ENCODE measurements at regions not wholly inside any gene's neighbourhood (a gene's known extent, or its start where the extent isn't known, plus 50 kb on each side); places are given as distances from the start of the nearest gene placed in this dataset.
A peak's percentile ranks its signal among the peaks of the same experiment; 100 is the strongest.

GRCh38 chr4:112897543-112897942 lies 151.9 kb upstream of the ANK2 start:
- Histone ChIP-seq H3K36me3 (no peaks in the 10 kb centered on the region), H3K9me3 (ENCODE audit: low read depth) (no peaks in the 10 kb centered on the region), H3K27ac (no peak overlapping the region), H3K4me1 (ENCODE audit: low read depth) (peaks cover 3% of the 10 kb centered on the region), H3K4me3 (no peak overlapping the region), H3K27me3 (no peaks in the 10 kb centered on the region)
- DNase-seq (ENCODE audit: low read depth in 1 of 2, low spot score in 1 of 2), result peak; percentile 6 to 8
- TF ChIP-seq CTCF (IDR thresholded peaks at IDR 0.05; ENCODE audit: low read depth, low read length), result no peak

- no peak for DNase-seq (ENCODE audit: low read depth in 1 of 2, low spot score in 1 of 2)
- no peak for TF ChIP-seq CTCF (IDR thresholded peaks at IDR 0.05; ENCODE audit: low read depth, low read length)
- Histone ChIP-seq H3K4me1 (ENCODE audit: low read depth) (peaks cover 3% of the 10 kb centered on the region), H3K27me3 (no peaks in the 10 kb centered on the region), H3K27ac (no peak overlapping the region), H3K36me3 (no peaks in the 10 kb centered on the region), H3K9me3 (ENCODE audit: low read depth) (no peaks in the 10 kb centered on the region), H3K4me3 (no peak overlapping the region)
Observed at GRCh38 chr4:112898357-112899141, 150.9 kb upstream of the ANK2 start.

- Histone ChIP-seq H3K36me3 (no peaks in the 10 kb centered on the region), H3K27me3 (no peaks in the 10 kb centered on the region), H3K9me3 (ENCODE audit: low read depth) (no peaks in the 10 kb centered on the region), H3K4me1 (ENCODE audit: low read depth) (peaks cover 3% of the 10 kb centered on the region), H3K27ac (no peak overlapping the region), H3K4me3 (no peak overlapping the region)
- no peak for TF ChIP-seq CTCF (IDR thresholded peaks at IDR 0.05; ENCODE audit: low read depth, low read length)
- DNase-seq (ENCODE audit: low read depth in 1 of 2, low spot score in 1 of 2), result no peak
Observed at GRCh38 chr4:112900416-112900815, 149.0 kb upstream of the ANK2 start.

GRCh38 chr4:112901962-112902411 lies 147.5 kb upstream of the ANK2 start:
- DNase-seq (ENCODE audit: low read depth in 1 of 2, low spot score in 1 of 2), result peak in 1 of 2 donors; percentile 13
- TF ChIP-seq CTCF (IDR thresholded peaks at IDR 0.05; ENCODE audit: low read depth, low read length), result no peak
- H3K4me3 ChIP-seq, result no peak overlapping the region
- no peak overlapping the region for H3K27ac ChIP-seq
- peaks cover 3% of the 10 kb centered on the region for H3K4me1 ChIP-seq (ENCODE audit: low read depth)
- no peaks in the 10 kb centered on the region for H3K36me3 ChIP-seq
- H3K27me3 ChIP-seq, result no peaks in the 10 kb centered on the region
- no peaks in the 10 kb centered on the region for H3K9me3 ChIP-seq (ENCODE audit: low read depth)

GRCh38 chr4:112905728-112906127 lies 143.7 kb upstream of the ANK2 start:
- no peak for TF ChIP-seq CTCF (IDR thresholded peaks at IDR 0.05; ENCODE audit: low read depth, low read length)
- H3K36me3 ChIP-seq, result no peaks in the 10 kb centered on the region

More at GRCh38 chr4:112905728-112906127, 143.7 kb upstream of the ANK2 start:
- H3K9me3 ChIP-seq (ENCODE audit: low read depth), result no peaks in the 10 kb centered on the region
- H3K4me1 ChIP-seq (ENCODE audit: low read depth), result peaks cover 10% of the 10 kb centered on the region
- no peak overlapping the region for H3K27ac ChIP-seq
- no peak for DNase-seq (ENCODE audit: low read depth in 1 of 2, low spot score in 1 of 2)
- no peak overlapping the region for H3K4me3 ChIP-seq
- no peaks in the 10 kb centered on the region for H3K27me3 ChIP-seq

Data from cardiac muscle cell (in vitro differentiated cells and primary cell).